Keratinocyte (primary cell): ENCODE measurements at regions not wholly inside any gene's neighbourhood (a gene's known extent, or its start where the extent isn't known, plus 50 kb on each side); places are given as distances from the start of the nearest gene placed in this dataset.

Source experiments
- EZH2 ChIP-seq: IDR thresholded peaks from one replicate; pipeline ENCODE4 v1.6.1; 2012; ENCODE audit warnings: inconsistent platforms, mild to moderate bottlenecking, low read length, moderate library complexity
- TF ChIP-seq, protein P1 (sequence below), 3 experiments: IDR thresholded peaks in 1 of 3; conservative IDR thresholded peaks in 1 of 3; optimal IDR thresholded peaks in 1 of 3; 2 replicates in 2 of 3; 3 replicates in 1 of 3; pipeline versions ENCODE3 to v1.5.1; 2011; ENCODE audit warnings: low read length in 3 of 3, mild to moderate bottlenecking in 3 of 3, moderate library complexity in 2 of 3, control low read depth in 1 of 3, inconsistent platforms in 1 of 3; ENCODE audit not compliant: insufficient read depth in 2 of 3; ENCODE audit errors: extremely low read depth in 1 of 3

DNA sequence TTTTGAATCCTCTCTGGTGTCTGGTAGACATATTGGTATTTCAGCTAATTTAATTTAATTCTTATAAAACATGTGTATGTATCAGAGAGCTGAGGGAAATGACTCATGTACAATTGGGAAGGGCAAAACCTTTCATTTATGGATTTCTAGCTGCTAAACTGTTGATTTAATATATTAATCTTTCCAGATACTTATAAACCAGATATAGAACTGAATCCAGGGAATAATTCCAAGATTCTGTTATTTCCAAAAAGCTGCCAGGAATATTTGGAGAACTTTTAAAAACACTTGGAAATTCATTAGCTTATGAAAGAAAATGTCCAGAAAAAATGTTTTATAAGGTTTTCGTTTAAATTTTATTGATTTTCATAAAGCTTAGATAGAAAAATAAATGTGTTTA lies 295.5 kb downstream of the YTHDC2 start:
- TF ChIP-seq, protein P1, sequence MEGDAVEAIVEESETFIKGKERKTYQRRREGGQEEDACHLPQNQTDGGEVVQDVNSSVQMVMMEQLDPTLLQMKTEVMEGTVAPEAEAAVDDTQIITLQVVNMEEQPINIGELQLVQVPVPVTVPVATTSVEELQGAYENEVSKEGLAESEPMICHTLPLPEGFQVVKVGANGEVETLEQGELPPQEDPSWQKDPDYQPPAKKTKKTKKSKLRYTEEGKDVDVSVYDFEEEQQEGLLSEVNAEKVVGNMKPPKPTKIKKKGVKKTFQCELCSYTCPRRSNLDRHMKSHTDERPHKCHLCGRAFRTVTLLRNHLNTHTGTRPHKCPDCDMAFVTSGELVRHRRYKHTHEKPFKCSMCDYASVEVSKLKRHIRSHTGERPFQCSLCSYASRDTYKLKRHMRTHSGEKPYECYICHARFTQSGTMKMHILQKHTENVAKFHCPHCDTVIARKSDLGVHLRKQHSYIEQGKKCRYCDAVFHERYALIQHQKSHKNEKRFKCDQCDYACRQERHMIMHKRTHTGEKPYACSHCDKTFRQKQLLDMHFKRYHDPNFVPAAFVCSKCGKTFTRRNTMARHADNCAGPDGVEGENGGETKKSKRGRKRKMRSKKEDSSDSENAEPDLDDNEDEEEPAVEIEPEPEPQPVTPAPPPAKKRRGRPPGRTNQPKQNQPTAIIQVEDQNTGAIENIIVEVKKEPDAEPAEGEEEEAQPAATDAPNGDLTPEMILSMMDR (optimal IDR thresholded peaks at IDR 0.05 in 1 of 3, IDR thresholded peaks at IDR 0.05 in 1 of 3, conservative IDR thresholded peaks at IDR 0.05 in 1 of 3; ENCODE audit: extremely low read depth in 1 of 3, insufficient read depth in 2 of 3, low read length in 3 of 3) = no peak
- TF ChIP-seq EZH2 = no peak
